T1000 (cell line): ENCODE measurements at regions not wholly inside any gene's neighbourhood (a gene's known extent, or its start where the extent isn't known, plus 50 kb on each side); places are given as distances from the start of the nearest gene placed in this dataset.
"Not testable (repeated sequence)": the region's sequence is repeated elsewhere in the genome, so short reads cannot be mapped to it uniquely, and the experiment has no call there.

Experiments used
- DNase-seq: peaks from one replicate; lab custom pipeline; 2025; ENCODE audit warnings: mixed read lengths; lab: John Stamatoyannopoulos, UW

GRCh38 chr13:99075268-99076191, 97.7 kb upstream of the DOCK9 start:
- DNase-seq = no peak

DNA sequence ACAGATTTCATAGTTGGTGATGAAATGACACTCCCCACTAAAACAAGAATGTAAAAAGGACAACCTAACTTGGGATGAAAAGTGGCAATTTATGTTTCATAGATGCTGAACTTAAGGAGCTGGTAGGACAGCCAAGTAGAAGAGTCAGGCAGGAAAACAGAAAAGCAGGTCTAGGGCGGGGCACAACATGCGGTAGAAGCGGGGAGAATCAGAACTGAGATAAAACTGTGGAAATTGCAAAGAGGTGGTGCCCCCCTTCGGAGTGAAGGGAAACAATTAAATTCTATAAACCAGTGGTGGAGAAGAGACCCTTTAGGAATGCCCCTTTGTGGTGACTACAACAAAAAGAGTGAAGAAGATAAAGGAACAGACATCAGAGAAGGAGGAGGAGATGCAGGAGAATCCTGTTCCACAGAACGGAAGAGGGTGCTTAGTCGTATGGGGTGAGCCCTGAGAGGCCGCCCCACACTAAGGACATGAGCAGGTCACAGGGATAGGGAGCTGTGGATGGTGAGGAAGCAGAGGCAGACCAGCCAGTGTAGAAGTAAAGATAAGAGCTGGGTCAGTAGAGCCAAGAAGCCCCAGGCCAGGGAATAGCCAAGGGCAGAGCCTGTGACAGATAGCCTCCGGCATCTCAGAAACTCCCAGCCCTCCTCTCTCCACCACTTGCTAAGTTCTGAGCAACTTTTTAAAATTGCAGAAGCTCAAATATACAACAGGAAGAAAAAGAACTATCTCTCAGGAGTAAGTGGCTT, 100.3 kb upstream of the DOCK9 start:
- no peak for DNase-seq

DNA sequence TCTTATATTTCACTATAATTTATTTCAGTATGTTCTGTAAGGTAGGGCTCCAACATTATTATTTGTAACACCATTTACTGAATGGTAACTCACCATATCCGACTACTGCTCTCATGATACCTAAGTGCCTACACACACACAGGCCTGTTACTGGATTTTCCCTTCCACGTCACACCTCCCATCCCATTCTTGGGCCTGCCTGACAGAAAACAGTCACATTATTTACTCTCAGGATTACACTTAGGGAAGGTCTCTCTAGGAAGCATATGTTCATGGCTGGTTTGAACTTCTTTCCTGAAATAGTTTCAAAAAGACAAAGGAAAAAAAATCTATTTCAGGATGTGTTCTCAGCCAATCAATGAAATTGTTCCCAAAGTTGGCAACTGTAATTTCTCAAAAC, 102.3 kb upstream of the DOCK9 start:
- no peak for DNase-seq

- no peak for DNase-seq
Measured at GRCh38 chr13:99083981-99084380, 106.1 kb upstream of the DOCK9 start.

- no peak for DNase-seq
Measured at GRCh38 chr13:99085139-99085807, 107.4 kb upstream of the DOCK9 start.

GRCh38 chr13:99085808-99086266, 108.0 kb upstream of the DOCK9 start:
- no peak for DNase-seq

DNA sequence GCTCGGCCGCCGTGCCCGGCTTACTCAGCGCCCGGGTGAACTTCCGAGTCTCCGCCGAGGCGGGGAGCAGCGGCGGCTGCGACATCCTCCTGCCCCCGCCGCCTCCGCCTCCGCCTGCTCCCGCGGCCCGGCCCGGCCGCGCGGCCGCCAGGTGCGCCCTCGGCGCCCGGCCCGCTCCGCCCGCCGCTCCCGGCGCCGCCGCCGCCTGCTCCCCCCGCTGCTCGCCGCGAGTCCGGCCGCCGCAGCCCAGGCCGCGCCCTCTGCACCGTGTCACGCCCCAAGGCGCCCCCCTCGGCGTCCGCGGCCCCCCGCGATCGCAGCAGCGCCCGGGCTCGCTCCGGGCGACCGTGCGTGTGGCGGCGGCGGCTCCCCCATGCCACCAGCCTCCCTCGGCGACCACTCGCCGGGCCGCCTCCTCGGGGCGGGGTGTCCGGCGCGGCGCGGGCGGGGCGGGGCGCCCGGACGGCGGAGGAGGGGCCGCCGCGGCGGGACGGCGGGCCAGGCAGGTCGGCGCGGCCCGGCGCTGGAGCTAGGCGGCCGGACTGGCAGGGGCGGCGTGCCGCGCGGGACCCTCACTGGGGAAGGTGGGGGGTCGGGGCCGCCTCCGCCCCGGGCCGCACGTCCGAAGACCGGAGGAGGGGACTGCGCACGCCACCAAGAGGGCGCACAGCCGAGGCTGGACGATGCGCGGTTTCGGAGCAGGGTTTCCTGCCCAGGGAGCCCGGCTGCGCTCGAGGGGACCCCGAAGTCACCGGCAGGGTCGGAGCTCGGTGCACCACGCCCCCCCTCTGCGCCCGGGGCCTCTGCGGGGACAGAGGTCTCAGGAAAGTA, 108.6 kb upstream of the DOCK9 start:
- no peak for DNase-seq

GRCh38 chr13:99087098-99087953, 109.5 kb upstream of the DOCK9 start:
- peak; percentile 60 for DNase-seq

GRCh38 chr13:99087954-99088491, 110.2 kb upstream of the DOCK9 start:
- DNase-seq = no peak

DNA sequence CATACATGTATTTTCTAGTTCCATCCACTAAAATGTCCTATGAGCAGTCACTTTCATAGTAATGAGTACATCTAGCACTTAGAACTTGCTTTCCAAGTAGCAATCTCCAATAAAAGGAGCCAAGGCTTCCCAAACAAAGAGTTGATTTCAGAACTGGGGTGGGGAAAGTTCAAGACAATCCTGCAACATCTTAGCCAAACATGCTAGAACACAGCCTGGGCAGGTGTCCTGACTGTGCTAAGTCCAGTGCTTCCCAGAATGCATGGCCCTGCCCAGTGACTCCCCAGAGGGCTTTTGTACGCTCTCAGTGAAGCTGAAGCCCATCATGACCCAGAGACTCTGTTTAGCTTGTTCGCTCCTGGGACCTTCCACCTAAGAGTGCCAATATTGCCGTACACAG, 106.7 kb upstream of the UBAC2 start:
- no peak for DNase-seq

DNA sequence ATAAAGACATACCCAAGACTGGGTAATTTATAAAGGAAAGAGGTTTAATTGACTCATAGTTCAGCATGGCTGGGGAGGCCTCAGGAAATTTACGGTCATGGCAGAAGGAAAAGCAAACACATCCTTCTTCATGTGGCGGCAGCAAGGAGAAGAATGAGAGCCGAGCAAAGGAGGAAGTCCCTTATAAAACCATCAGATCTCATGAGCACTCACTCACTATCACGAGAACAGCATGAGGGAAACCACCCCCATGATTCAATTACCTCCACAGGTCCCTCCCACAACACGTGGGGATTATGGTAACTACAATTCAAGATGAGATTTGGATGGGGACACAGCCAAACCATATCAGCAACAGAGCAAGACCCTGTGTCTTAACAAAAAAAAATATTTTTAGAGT, 98.8 kb upstream of the UBAC2 start:
- DNase-seq = not testable (repeated sequence)

DNA sequence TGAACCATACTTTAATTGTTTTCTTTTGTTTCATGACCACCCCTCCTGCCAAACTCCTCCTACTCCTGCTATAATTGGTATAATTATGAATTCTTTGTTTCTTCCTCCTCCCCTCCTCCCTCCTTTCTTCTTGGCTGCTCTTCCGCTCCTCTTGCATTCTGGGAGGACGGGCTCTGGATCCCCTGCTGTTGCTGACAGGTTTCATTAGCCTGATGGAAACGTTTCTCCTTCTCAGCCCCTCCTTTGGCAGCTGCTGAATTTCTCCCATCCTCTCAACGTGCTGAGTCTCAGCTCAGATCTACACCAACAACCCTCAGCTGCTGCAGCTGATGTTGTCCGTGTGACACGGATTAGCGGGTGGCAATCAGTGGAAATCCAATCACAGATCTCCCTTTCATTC, 97.1 kb upstream of the UBAC2 start:
- DNase-seq = no peak

GRCh38 chr13:99104396-99104795, 96.3 kb upstream of the UBAC2 start:
- DNase-seq = no peak

DNA sequence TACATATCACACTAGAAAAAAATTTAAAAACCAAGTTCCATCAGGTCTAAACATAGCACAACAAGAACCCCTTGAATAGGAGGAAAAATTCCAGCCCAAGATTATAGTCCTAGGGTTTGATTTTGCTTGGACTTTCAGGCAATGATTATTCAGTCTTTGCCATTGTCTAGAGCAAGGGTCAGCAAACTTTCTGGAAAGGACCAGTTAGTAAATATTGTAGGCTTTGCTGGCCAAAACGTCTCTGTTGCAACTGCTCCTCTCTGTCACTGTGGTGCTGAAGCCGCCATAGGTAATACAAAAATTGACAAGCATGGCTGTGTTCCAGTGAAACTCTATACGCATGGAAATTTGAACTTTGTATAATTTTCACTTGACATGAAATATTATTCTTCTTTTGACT, 95.5 kb upstream of the UBAC2 start:
- DNase-seq = no peak

DNA sequence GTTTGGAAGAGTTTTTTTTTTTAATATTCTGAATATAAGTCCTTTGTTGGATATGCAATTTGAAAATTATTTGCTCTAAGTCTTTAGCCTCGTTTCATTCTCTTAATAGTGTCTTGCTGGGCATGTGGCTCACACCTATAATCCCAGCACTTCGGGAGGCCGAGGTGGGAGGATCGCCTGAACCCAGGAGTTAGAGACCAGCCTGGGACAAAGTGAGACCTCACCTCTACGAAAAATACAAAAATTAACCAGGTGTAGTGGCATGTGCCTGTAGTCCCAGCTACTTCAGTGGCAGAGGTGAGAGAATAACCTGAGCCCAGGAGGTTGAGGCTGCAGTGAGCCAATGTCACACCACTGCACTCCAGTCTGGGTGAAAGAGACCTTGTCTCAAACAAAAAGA, 87.3 kb upstream of the UBAC2 start:
- DNase-seq = no peak

DNA sequence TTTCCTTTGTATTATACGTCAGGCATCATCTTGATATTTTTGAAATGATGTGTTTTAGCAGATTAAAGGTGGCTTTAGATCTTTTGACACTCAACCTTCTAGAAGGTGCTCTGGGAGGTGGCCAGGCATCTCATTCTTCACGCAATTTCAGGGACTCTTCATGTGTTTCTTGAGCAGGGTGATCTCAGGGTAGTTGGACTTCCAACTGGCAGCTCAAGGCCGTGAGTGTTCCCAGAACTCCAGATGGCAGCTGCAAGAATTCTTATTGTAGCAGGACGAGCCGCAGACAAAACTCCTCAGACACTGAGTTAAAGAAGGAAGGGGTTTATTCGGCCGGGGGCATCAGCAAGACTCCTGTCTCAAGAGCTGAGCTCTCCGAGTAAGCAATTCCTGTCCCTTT, 82.5 kb upstream of the UBAC2 start:
- DNase-seq = no peak

- DNase-seq = no peak
Measured at GRCh38 chr13:99119656-99120055, 81.0 kb upstream of the UBAC2 start.

GRCh38 chr13:99120751-99121150, 79.9 kb upstream of the UBAC2 start:
- DNase-seq = no peak

DNA sequence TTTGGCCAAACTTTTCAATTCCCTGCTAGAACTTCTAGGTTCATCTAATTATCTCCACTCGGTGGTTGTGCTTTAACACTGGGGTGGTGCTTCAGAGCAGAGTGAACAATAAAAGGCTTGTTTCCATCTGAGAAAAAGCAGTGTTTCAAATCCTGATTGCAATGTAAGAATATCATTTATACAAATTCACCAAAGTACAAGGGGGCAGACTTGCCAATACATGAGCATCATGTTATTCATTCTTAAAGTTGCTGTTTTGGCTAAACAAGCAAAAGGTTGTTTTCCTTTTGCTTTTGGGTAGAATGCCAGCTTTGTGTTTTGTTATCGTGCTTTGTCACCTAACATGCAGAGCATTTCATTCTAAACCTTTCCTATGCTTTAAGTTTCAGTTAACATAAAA, 78.5 kb upstream of the UBAC2 start:
- no peak for DNase-seq
